NB4 (cell line): ENCODE measurements at regions not wholly inside any gene's neighbourhood (a gene's known extent, or its start where the extent isn't known, plus 50 kb on each side); places are given as distances from the start of the nearest gene placed in this dataset.

ENCODE experiments used
- DNase-seq: peaks from one replicate; pipeline ENCODE4 v3.0.0; 2010; ENCODE audit warnings: low read depth
- H3K4me3 ChIP-seq: one replicate; pipeline ENCODE4 v1.5.1; 2011; ENCODE audit warnings: mild to moderate bottlenecking, low read depth, low read length, moderate library complexity
- CTCF ChIP-seq: IDR thresholded peaks from one replicate; pipeline ENCODE4 v1.5.1; 2012; ENCODE audit warnings: low read depth, low read length
- MAX ChIP-seq: IDR thresholded peaks from 2 replicates; pipeline ENCODE4 v1.6.1; 2011; ENCODE audit warnings: low read depth, low read length
- MYC ChIP-seq: IDR thresholded peaks from 2 replicates; pipeline ENCODE4 v1.6.1; 2011; ENCODE audit warnings: low read depth, low read length
- POLR2A ChIP-seq: IDR thresholded peaks from 2 replicates; pipeline ENCODE4 v1.6.1; 2011; ENCODE audit warnings: mild to moderate bottlenecking; ENCODE audit not compliant: insufficient read length; ENCODE audit errors: extremely low read depth

- DNase-seq: no peak
- no peak overlapping the region for H3K4me3 ChIP-seq
- TF ChIP-seq MAX (no peak), POLR2A (no peak), MYC (no peak), CTCF (no peak)
These were observed 155.9 kb upstream of the PHYHIPL start for GRCh38 chr10:59020502-59020901.

- DNase-seq: no peak
- no peak overlapping the region for H3K4me3 ChIP-seq
- TF ChIP-seq MYC (no peak), POLR2A (no peak), MAX (no peak), CTCF (no peak)
These were observed 150.3 kb upstream of the PHYHIPL start for GRCh38 chr10:59025981-59026765.

- TF ChIP-seq POLR2A: no peak
- TF ChIP-seq MYC: no peak
- TF ChIP-seq MAX: no peak
- no peak for TF ChIP-seq CTCF
- no peak for DNase-seq
- H3K4me3 ChIP-seq: no peak overlapping the region
These were observed 148.3 kb upstream of the PHYHIPL start for GRCh38 chr10:59027975-59028655.

GRCh38 chr10:59033622-59034021, 142.8 kb upstream of the PHYHIPL start:
- no peak for DNase-seq
- no peak overlapping the region for H3K4me3 ChIP-seq
- TF ChIP-seq MAX (no peak), MYC (no peak), CTCF (no peak), POLR2A (no peak)

- DNase-seq: no peak
- no peak for TF ChIP-seq CTCF
- TF ChIP-seq MAX: no peak
- no peak for TF ChIP-seq POLR2A
- TF ChIP-seq MYC: no peak
- no peak overlapping the region for H3K4me3 ChIP-seq
These were observed 140.0 kb upstream of the PHYHIPL start for GRCh38 chr10:59036311-59037017.
